ENCODE measurements at regions not wholly inside any gene's neighbourhood (a gene's known extent, or its start where the extent isn't known, plus 50 kb on each side); places are given as distances from the start of the nearest gene placed in this dataset.

DNA sequence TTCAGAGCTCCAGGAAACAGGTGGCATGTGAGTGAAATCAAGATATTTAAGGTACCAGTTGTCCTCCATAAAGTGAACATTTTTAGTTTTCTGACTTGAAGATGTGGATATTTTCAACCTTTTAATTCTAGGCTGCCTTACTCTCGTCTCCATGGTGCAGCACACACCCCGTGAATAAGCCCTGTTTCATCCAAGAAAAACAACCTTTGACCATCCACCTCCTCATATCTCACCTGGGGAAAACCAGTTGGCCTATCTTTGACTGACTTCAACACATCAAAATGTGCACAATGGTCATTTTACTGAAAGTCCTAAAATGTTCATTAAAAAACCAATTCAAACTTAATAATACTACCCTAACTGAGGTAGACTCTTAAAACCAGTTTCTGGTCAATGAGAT is 73.8 kb upstream of the CD2AP start:
- H3K4me1 ChIP-seq (ENCODE audit: control insufficient read depth, insufficient read depth, low read depth, low read length) = peaks cover 3% of the 10 kb centered on the region
- H3K27me3 ChIP-seq (ENCODE audit: control insufficient read depth in 1 of 2, insufficient read depth in 1 of 2, low read length in 2 of 2) = no peaks in the 10 kb centered on the region
- H3K4ac ChIP-seq (ENCODE audit: low read depth in 1 of 2, low read length in 2 of 2) = no peak overlapping the region
- H2BK15ac ChIP-seq (ENCODE audit: low read depth, poor library complexity, severe bottlenecking) = no peak overlapping the region
- no peak overlapping the region for H3K27ac ChIP-seq (ENCODE audit: low read length, poor library complexity, severe bottlenecking)
- H3K23ac ChIP-seq (ENCODE audit: low read length in 2 of 2) = no peak overlapping the region
- no peak overlapping the region for H3K9ac ChIP-seq (ENCODE audit: low read length)
- H3K9me3 ChIP-seq (ENCODE audit: control insufficient read depth, low read length) = no peaks in the 10 kb centered on the region
- no peaks in the 10 kb centered on the region for H3K79me1 ChIP-seq (replicated peaks; ENCODE audit: low read length, poor library complexity, severe bottlenecking)
- no peak overlapping the region for H4K8ac ChIP-seq (ENCODE audit: low read length)
- H3K4me3 ChIP-seq (ENCODE audit: insufficient read depth in 1 of 2, low read depth in 1 of 2, low read length in 2 of 2) = no peak overlapping the region
- no peak overlapping the region for H2BK12ac ChIP-seq (ENCODE audit: low read length in 2 of 2)
- no peak overlapping the region for H3K18ac ChIP-seq (ENCODE audit: low read depth in 1 of 2, low read length in 2 of 2)
- H2AFZ ChIP-seq (ENCODE audit: low read depth, low read length) = no peak overlapping the region
- no peak overlapping the region for H3K4me2 ChIP-seq (ENCODE audit: low read length, poor library complexity, severe bottlenecking)
- H2AK5ac ChIP-seq (ENCODE audit: low read length, severe bottlenecking) = no peak overlapping the region
- no peak overlapping the region for H4K91ac ChIP-seq (ENCODE audit: low read length)
- no peak overlapping the region for H2BK120ac ChIP-seq (ENCODE audit: low read depth, low read length)
- H3K36me3 ChIP-seq (ENCODE audit: control insufficient read depth in 1 of 2, insufficient read depth in 2 of 2, low read depth in 1 of 2, low read length in 2 of 2) = no peaks in the 10 kb centered on the region
- 84% methylated on average over 2 of the region's 2 CpGs for WGBS
- no peak for DNase-seq
- no peak overlapping the region for H3K14ac ChIP-seq (ENCODE audit: low read length in 2 of 2)
- H2BK5ac ChIP-seq (ENCODE audit: low read depth, low read length, poor library complexity, severe bottlenecking) = no peak overlapping the region

- H3K4me3 ChIP-seq (ENCODE audit: insufficient read depth in 1 of 2, low read depth in 1 of 2, low read length in 2 of 2) = no peak overlapping the region
- H3K9me3 ChIP-seq (ENCODE audit: control insufficient read depth, low read length) = no peaks in the 10 kb centered on the region
- H2BK12ac ChIP-seq (ENCODE audit: low read length in 2 of 2) = no peak overlapping the region
- no peak overlapping the region for H3K23ac ChIP-seq (ENCODE audit: low read length in 2 of 2)
- H3K27ac ChIP-seq (ENCODE audit: low read length, poor library complexity, severe bottlenecking) = no peak overlapping the region
- H3K27me3 ChIP-seq (ENCODE audit: control insufficient read depth in 1 of 2, insufficient read depth in 1 of 2, low read length in 2 of 2) = no peaks in the 10 kb centered on the region
- H3K18ac ChIP-seq (ENCODE audit: low read depth in 1 of 2, low read length in 2 of 2) = no peak overlapping the region
- H2AFZ ChIP-seq (ENCODE audit: low read depth, low read length) = no peak overlapping the region
- H3K4me1 ChIP-seq (ENCODE audit: control insufficient read depth, insufficient read depth, low read depth, low read length) = peaks cover 3% of the 10 kb centered on the region
- H2BK120ac ChIP-seq (ENCODE audit: low read depth, low read length) = no peak overlapping the region
- H2AK5ac ChIP-seq (ENCODE audit: low read length, severe bottlenecking) = no peak overlapping the region
- H4K91ac ChIP-seq (ENCODE audit: low read length) = no peak overlapping the region
- H3K79me1 ChIP-seq (replicated peaks; ENCODE audit: low read length, poor library complexity, severe bottlenecking) = no peaks in the 10 kb centered on the region
- 97% methylated on average over 4 of the region's 4 CpGs for WGBS
- H2BK5ac ChIP-seq (ENCODE audit: low read depth, low read length, poor library complexity, severe bottlenecking) = no peak overlapping the region
- no peak overlapping the region for H3K14ac ChIP-seq (ENCODE audit: low read length in 2 of 2)
- H4K8ac ChIP-seq (ENCODE audit: low read length) = no peak overlapping the region
- no peak overlapping the region for H3K4ac ChIP-seq (ENCODE audit: low read depth in 1 of 2, low read length in 2 of 2)
- no peak overlapping the region for H3K4me2 ChIP-seq (ENCODE audit: low read length, poor library complexity, severe bottlenecking)
- no peak for DNase-seq
- no peaks in the 10 kb centered on the region for H3K36me3 ChIP-seq (ENCODE audit: control insufficient read depth in 1 of 2, insufficient read depth in 2 of 2, low read depth in 1 of 2, low read length in 2 of 2)
- no peak overlapping the region for H3K9ac ChIP-seq (ENCODE audit: low read length)
- H2BK15ac ChIP-seq (ENCODE audit: low read depth, poor library complexity, severe bottlenecking) = no peak overlapping the region
These were observed 73.2 kb upstream of the CD2AP start for GRCh38 chr6:47404435-47404834.

DNA sequence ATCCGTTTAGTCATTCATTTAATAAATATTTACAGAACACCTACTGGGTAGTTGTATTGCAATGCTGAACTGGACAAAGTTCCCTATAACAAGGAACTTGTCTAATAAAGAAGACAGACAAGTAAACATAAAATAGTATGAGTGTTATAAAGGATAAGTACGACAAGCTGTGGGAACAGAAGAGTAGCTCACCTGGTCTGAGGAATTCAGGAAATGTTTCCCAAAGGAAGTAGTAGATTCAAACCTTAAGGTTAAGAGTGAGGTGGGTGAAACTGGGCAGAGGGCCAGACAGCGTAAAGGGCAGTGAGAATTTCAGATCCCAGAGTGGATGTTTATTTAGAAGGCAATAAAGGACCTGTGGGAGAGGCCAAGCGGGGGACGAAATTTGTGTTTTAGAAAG is 72.3 kb upstream of the CD2AP start:
- no peak overlapping the region for H3K4me2 ChIP-seq (ENCODE audit: low read length, poor library complexity, severe bottlenecking)
- H3K23ac ChIP-seq (ENCODE audit: low read length in 2 of 2) = no peak overlapping the region
- H2BK5ac ChIP-seq (ENCODE audit: low read depth, low read length, poor library complexity, severe bottlenecking) = no peak overlapping the region
- WGBS = 62% methylated on average over 4 of the region's 5 CpGs
- no peaks in the 10 kb centered on the region for H3K36me3 ChIP-seq (ENCODE audit: control insufficient read depth in 1 of 2, insufficient read depth in 2 of 2, low read depth in 1 of 2, low read length in 2 of 2)
- no peak overlapping the region for H2BK120ac ChIP-seq (ENCODE audit: low read depth, low read length)
- no peak overlapping the region for H3K9ac ChIP-seq (ENCODE audit: low read length)
- H3K4ac ChIP-seq (ENCODE audit: low read depth in 1 of 2, low read length in 2 of 2) = no peak overlapping the region
- H4K8ac ChIP-seq (ENCODE audit: low read length) = no peak overlapping the region
- DNase-seq = no peak
- no peak overlapping the region for H3K4me3 ChIP-seq (ENCODE audit: insufficient read depth in 1 of 2, low read depth in 1 of 2, low read length in 2 of 2)
- no peak overlapping the region for H4K91ac ChIP-seq (ENCODE audit: low read length)
- no peak overlapping the region for H2AK5ac ChIP-seq (ENCODE audit: low read length, severe bottlenecking)
- H3K18ac ChIP-seq (ENCODE audit: low read depth in 1 of 2, low read length in 2 of 2) = no peak overlapping the region
- no peak overlapping the region for H2AFZ ChIP-seq (ENCODE audit: low read depth, low read length)
- no peaks in the 10 kb centered on the region for H3K27me3 ChIP-seq (ENCODE audit: control insufficient read depth in 1 of 2, insufficient read depth in 1 of 2, low read length in 2 of 2)
- no peaks in the 10 kb centered on the region for H3K9me3 ChIP-seq (ENCODE audit: control insufficient read depth, low read length)
- H3K14ac ChIP-seq (ENCODE audit: low read length in 2 of 2) = no peak overlapping the region
- no peak overlapping the region for H3K27ac ChIP-seq (ENCODE audit: low read length, poor library complexity, severe bottlenecking)
- no peak overlapping the region for H2BK12ac ChIP-seq (ENCODE audit: low read length in 2 of 2)
- H2BK15ac ChIP-seq (ENCODE audit: low read depth, poor library complexity, severe bottlenecking) = no peak overlapping the region
- H3K4me1 ChIP-seq (ENCODE audit: control insufficient read depth, insufficient read depth, low read depth, low read length) = peaks cover 3% of the 10 kb centered on the region
- H3K79me1 ChIP-seq (replicated peaks; ENCODE audit: low read length, poor library complexity, severe bottlenecking) = no peaks in the 10 kb centered on the region

GRCh38 chr6:47407300-47408281 is 70.0 kb upstream of the CD2AP start:
- peak overlapping the region; percentile 3 for H2BK5ac ChIP-seq (ENCODE audit: low read depth, low read length, poor library complexity, severe bottlenecking)
- no peak overlapping the region for H3K18ac ChIP-seq (ENCODE audit: low read depth in 1 of 2, low read length in 2 of 2)
- H3K27ac ChIP-seq (ENCODE audit: low read length, poor library complexity, severe bottlenecking) = peak overlapping the region; percentile 92
- H3K79me1 ChIP-seq (replicated peaks; ENCODE audit: low read length, poor library complexity, severe bottlenecking) = no peaks in the 10 kb centered on the region
- no peak overlapping the region for H3K23ac ChIP-seq (ENCODE audit: low read length in 2 of 2)
- H2BK120ac ChIP-seq (ENCODE audit: low read depth, low read length) = no peak overlapping the region
- H3K9me3 ChIP-seq (ENCODE audit: control insufficient read depth, low read length) = no peaks in the 10 kb centered on the region
- no peak overlapping the region for H2BK12ac ChIP-seq (ENCODE audit: low read length in 2 of 2)
- H4K91ac ChIP-seq (ENCODE audit: low read length) = no peak overlapping the region
- no peak overlapping the region for H2AK5ac ChIP-seq (ENCODE audit: low read length, severe bottlenecking)
- no peak overlapping the region for H3K4me2 ChIP-seq (ENCODE audit: low read length, poor library complexity, severe bottlenecking)
- H3K27me3 ChIP-seq (ENCODE audit: control insufficient read depth in 1 of 2, insufficient read depth in 1 of 2, low read length in 2 of 2) = no peaks in the 10 kb centered on the region
- no peaks in the 10 kb centered on the region for H3K36me3 ChIP-seq (ENCODE audit: control insufficient read depth in 1 of 2, insufficient read depth in 2 of 2, low read depth in 1 of 2, low read length in 2 of 2)
- H2AFZ ChIP-seq (ENCODE audit: low read depth, low read length) = no peak overlapping the region
- H3K14ac ChIP-seq (ENCODE audit: low read length in 2 of 2) = no peak overlapping the region
- no peak overlapping the region for H2BK15ac ChIP-seq (ENCODE audit: low read depth, poor library complexity, severe bottlenecking)
- H3K4me3 ChIP-seq (ENCODE audit: insufficient read depth in 1 of 2, low read depth in 1 of 2, low read length in 2 of 2) = no peak overlapping the region
- no peak overlapping the region for H4K8ac ChIP-seq (ENCODE audit: low read length)
- H3K4ac ChIP-seq (ENCODE audit: low read depth in 1 of 2, low read length in 2 of 2) = no peak overlapping the region
- no CpG with 5 or more reads among the region's 1 CpG for WGBS
- peak; percentile 59 for DNase-seq
- H3K4me1 ChIP-seq (ENCODE audit: control insufficient read depth, insufficient read depth, low read depth, low read length) = peaks cover 3% of the 10 kb centered on the region
- no peak overlapping the region for H3K9ac ChIP-seq (ENCODE audit: low read length)

Measured in mesenchymal stem cell (in vitro differentiated cells and primary cell).